GM19035 (cell line): ENCODE measurements at regions not wholly inside any gene's neighbourhood (a gene's known extent, or its start where the extent isn't known, plus 50 kb on each side); places are given as distances from the start of the nearest gene placed in this dataset.

Experiments
- ATAC-seq: cut with Tn5 transposase; IDR thresholded peaks from one replicate; pipeline ENCODE4 v1.9.1; 2021; ENCODE audit not compliant: unreplicated experiment

GRCh38 chr11:10932976-10933375 lies 75.1 kb upstream of the ZBED5 start:
- no peak for ATAC-seq

GRCh38 chr11:10931761-10932670 lies 74.2 kb upstream of the ZBED5 start:
- ATAC-seq: no peak

GRCh38 chr11:10930972-10931760 lies 73.3 kb upstream of the ZBED5 start:
- peak; percentile 37 for ATAC-seq

- ATAC-seq: peak; percentile 27
These were observed 72.5 kb upstream of the ZBED5 start for GRCh38 chr11:10930224-10930971.

- ATAC-seq: no peak
These were observed 69.7 kb upstream of the ZBED5 start for GRCh38 chr11:10927538-10927937.

- no peak for ATAC-seq
These were observed 69.0 kb upstream of the ZBED5 start for GRCh38 chr11:10926801-10927211.

GRCh38 chr11:10925149-10925926 lies 67.5 kb upstream of the ZBED5 start:
- ATAC-seq: no peak

- ATAC-seq: no peak
These were observed 66.0 kb upstream of the ZBED5 start for GRCh38 chr11:10923882-10924281.

- ATAC-seq: no peak
These were observed 65.0 kb upstream of the ZBED5 start for GRCh38 chr11:10922892-10923291.

- ATAC-seq: no peak
These were observed 63.0 kb upstream of the ZBED5 start for GRCh38 chr11:10920875-10921274.

- no peak for ATAC-seq
These were observed 62.4 kb upstream of the ZBED5 start for GRCh38 chr11:10920205-10920604.

GRCh38 chr11:10918698-10919097 lies 60.8 kb upstream of the ZBED5 start:
- no peak for ATAC-seq

GRCh38 chr11:10918275-10918674 lies 60.4 kb upstream of the ZBED5 start:
- ATAC-seq: no peak

GRCh38 chr11:10917802-10918201 lies 59.9 kb upstream of the ZBED5 start:
- no peak for ATAC-seq

- no peak for ATAC-seq
These were observed 58.8 kb upstream of the ZBED5 start for GRCh38 chr11:10916665-10917064.

GRCh38 chr11:10914050-10914449 lies 56.2 kb upstream of the ZBED5 start:
- no peak for ATAC-seq

GRCh38 chr11:10913075-10913474 lies 55.2 kb upstream of the ZBED5 start:
- no peak for ATAC-seq

- ATAC-seq: no peak
These were observed 54.1 kb upstream of the ZBED5 start for GRCh38 chr11:10911907-10912306.

GRCh38 chr11:10909141-10909883 lies 51.5 kb upstream of the ZBED5 start:
- no peak for ATAC-seq
